CD4-positive, alpha-beta T cell treated with Interleukin-17A for 4 hours (primary cell): ENCODE measurements at regions not wholly inside any gene's neighbourhood (a gene's known extent, or its start where the extent isn't known, plus 50 kb on each side); places are given as distances from the start of the nearest gene placed in this dataset.

Experiments used
- DNase-seq: peaks from one replicate; pipeline ENCODE4 v3.0.0-alpha.2; 2020; ENCODE audit warnings: mixed read lengths

DNA sequence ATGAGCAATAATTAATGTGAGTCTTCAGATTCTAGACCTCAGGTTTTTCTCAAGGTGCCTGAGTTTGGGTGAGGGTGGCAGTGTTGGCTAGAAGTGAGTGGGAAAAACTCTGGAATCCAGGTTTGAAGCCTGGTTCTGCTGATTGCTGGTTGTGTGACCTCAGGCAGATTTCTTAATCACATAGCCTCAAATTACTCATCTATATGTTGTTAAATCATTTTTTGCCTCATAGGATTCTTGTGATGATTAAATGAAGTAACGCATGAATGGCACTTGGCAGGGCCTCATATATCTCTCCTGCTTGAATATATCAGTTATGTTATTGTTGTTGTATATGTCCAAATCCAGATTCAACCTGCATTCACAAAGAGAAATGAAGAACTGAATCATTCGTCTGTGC, 60.5 kb downstream of the NR2F2 start:
- DNase-seq: no peak

- no peak for DNase-seq
Measured at GRCh38 chr15:96392380-96393208, 62.1 kb downstream of the NR2F2 start.

- no peak for DNase-seq
Measured at GRCh38 chr15:96393209-96393513, 62.7 kb downstream of the NR2F2 start.

DNA sequence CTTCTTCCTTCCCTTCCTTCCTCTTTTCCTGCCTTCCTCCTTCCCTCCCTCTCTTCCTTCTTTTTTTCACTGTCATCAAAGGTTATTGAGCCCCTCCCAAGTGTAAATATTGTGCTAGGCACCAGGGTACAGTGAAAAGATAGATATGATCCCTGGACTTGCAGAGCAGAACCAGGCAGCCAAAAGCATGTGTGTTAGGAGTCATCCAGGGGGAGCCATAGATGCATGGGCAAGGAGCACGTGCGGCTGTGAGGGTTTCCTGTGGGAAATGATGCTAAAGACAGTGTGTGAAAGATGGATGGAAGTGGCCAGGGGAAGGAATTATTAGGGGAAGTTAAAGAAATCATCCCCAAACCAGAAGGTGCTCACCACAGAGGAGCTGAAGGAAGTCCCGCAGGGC, 65.2 kb downstream of the NR2F2 start:
- DNase-seq: no peak

- DNase-seq: no peak
Measured at GRCh38 chr15:96398776-96399175, 68.3 kb downstream of the NR2F2 start.

- no peak for DNase-seq
Measured at GRCh38 chr15:96402403-96402802, 71.9 kb downstream of the NR2F2 start.

DNA sequence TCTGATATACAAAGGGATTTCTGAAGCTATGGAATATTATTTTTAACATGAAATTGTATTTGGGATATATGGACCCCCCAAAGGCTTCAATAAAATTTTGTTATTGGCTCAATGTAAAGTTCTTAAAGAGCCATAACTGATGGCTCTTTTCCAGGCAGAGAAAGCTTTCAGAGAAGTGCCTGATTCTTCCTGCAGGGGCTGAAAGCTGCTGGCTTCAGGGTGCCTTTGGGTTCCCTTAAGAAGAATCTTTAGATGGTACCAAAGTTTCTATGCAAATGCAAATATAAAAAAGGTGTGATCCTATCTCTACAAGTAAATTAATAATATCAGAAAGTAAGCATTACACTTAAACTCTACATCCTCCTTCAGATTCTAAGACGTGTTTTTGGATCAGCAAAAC, 72.6 kb downstream of the NR2F2 start:
- DNase-seq: no peak

DNA sequence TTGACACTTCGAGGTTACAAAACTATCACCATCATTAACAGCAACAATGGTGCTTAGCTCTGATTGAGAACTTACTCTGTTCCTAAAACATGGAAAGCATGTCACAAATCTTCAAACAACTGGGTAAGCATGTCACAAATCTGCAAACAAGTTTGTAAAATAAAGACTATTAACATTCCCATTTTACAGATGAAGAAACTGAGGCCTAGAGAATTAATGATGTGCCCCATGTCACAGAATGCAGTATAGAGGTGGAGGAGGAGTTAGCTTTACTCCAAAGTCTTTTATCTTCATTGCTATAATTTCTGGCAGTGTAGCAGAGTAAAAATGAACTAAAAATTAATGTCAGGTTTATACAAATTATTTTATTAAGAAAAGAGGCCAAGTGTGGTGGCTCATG, 73.4 kb downstream of the NR2F2 start:
- no peak for DNase-seq

DNA sequence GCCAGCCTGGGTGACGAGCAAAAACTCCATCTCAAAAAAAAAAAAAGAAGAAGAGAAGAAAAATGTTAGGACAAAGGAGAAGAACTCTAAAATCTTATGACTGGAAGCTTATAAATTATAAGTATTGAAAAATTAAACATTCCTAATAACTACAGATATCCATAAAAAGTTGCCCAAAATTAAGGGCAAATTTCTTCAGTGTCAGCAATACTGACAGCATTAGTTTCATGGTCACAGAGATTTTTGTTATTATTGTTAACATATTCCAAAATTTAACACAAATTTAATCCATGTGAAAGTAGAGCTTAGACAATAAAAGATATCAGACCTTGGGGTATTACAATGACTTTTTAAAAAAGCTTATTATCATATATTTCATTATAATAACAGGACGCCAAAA, 74.1 kb downstream of the NR2F2 start:
- DNase-seq: no peak

- no peak for DNase-seq
Measured at GRCh38 chr15:96406291-96406690, 75.8 kb downstream of the NR2F2 start.

DNA sequence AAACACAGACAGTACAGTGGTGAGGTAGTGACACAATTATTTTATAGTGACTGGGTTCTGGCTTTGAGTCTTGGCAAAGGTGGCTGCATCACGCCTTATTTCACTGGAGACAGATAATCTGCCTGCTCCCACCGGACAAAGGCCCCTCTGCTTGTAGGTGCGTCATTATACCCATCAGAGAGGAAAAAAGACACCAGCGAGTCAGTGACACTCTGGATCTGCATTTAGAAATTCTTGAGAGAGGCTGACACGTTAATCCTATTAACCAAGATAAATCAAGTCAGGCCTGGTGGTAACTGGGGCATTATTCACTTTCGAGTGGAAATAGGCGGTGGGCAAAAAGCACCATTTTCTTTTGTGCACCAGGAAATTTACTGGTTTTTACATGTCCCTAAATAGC, 76.2 kb downstream of the NR2F2 start:
- no peak for DNase-seq

GRCh38 chr15:96407482-96407881, 77.0 kb downstream of the NR2F2 start:
- no peak for DNase-seq

DNA sequence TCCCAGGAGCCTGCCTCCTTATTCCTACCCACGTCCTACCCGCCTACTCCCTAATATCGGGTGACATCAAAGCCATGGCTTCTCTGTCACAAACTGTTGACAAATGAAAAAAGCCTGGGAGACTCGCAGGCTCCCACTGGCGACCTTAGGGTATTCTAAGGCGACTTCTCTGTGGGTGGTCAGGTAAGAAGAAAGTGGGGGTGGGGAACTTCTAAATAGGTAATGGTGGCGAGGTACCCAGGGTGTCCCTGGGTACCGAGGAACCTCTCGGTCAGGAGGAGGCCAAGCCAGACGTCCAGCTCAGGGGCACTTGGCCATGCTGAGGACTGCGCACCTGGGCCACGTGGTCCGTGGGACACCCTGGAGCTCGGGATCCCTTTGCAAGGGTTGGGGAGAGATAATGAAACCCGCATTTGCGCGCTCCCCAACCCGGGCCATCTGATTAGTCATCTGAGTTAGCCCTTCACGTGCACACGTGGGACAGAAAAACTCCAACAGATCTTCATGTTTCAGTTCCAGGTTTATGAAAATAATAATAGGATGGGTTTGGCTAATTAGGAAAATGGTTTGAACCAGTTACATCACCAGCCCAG, 78.2 kb downstream of the NR2F2 start:
- DNase-seq: no peak

DNA sequence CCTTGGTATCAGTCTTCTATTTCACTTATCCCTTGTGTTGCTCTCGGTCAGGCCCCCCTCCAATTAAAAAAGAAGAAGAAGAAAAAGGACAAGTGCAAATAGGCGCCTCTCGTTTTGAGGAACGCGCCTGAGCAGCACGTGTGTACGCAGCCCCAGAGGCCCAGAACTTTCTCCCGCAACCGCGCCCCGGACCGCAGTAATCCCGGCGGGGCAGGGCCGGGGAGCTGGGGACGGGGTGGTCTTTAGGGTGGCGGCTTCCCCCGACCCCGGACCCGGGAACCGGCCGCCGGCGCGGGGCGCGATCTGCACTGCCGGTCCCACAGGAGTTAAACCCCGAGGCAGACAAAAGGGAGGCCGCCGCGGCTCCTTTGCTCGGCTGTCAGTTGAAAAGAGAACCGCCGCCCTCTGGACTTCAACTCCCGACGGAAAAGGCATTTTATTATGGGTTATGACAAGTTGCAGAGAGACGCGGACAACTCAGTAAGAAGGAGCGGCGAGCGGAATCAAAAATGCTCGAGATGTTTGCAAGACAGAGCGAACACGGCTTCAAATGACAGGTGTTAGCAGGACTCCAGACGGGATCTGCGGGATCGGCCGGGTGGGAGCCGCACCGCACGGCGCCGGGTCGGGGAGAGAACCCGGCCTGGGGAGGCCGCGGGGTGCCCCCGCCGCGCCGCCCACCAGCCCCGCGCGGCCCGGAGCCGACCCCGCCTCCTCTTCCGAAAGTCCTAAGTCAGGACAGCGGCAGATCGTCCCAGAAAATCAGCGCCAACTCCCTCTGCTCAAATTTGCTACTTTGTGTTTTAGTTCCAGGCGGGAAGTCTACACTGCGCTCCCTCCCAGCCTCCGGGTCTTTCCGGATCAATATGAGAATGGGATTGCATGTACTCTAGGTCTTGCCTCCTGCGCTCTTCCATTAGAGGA, 79.0 kb downstream of the NR2F2 start:
- no peak for DNase-seq

- no peak for DNase-seq
Measured at GRCh38 chr15:96410175-96411055, 79.9 kb downstream of the NR2F2 start.

- no peak for DNase-seq
Measured at GRCh38 chr15:96411056-96412031, 80.8 kb downstream of the NR2F2 start.

- no peak for DNase-seq
Measured at GRCh38 chr15:96412045-96412905, 81.8 kb downstream of the NR2F2 start.

DNA sequence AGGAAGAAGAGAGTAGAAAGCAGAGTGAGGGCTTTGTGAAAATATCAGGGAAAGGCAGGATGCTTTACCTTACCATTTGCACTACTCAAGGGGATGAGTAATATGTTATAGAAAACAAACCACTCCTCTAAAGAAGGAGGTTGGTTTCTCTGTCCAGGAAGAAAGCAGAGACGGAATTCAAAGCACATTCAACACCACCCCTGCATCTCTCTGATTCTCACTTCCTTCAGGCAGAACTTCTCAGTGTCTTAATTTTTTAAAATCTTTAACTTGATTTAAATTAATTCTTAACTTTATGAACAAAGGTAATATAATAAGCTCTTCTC, 82.4 kb downstream of the NR2F2 start:
- DNase-seq: no peak

DNA sequence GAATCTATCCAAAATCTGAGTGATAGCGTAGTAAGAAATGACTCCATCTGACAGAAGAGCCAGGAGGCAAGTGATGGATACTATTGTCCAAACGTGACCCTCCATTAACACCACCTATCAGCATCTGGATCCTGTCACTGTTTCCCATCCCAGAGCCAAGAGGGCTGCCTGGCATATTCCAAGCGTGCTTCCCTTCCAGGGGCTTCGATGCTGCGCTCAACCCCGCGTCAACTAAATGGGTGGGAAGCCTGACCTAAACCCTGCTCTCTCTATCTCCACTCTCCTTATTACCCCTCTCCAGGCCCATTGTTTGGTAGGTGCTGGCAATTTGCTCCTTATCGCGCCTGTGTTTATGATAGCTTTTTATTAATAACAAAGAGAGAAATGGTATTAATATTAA, 83.2 kb downstream of the NR2F2 start:
- no peak for DNase-seq

DNA sequence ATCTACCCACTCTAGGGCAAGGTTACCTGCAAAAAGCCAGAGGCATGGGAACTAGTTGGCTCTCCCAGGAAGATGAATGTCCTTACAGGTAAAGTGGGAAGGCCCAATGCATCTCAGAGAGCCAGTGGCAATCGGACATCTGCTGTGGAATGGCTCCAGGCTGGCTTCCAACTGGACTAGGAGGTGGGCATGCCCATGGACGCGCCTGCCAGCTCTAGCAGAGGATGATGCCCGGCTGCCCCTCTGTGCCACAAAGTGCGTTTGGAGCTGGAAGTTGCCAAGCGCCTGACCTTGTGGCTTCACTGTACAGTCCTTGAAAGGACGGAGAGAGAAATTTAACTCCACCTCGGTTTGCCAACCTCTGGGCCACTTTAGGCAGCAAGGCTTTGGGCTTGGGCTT, 84.4 kb downstream of the NR2F2 start:
- no peak for DNase-seq
